ENCODE measurements at regions not wholly inside any gene's neighbourhood (a gene's known extent, or its start where the extent isn't known, plus 50 kb on each side); places are given as distances from the start of the nearest gene placed in this dataset.
A peak's percentile ranks its signal among the peaks of the same experiment; 100 is the strongest.
"Not testable (repeated sequence)": the region's sequence is repeated elsewhere in the genome, so short reads cannot be mapped to it uniquely, and the experiment has no call there.

GRCh38 chr14:95597784-95598211 is 62.9 kb downstream of the GLRX5 start:
- no peak for DNase-seq (ENCODE audit: low read depth in 2 of 2)

GRCh38 chr14:95601650-95602049 is 66.8 kb downstream of the GLRX5 start:
- DNase-seq (ENCODE audit: low read depth in 2 of 2), result no peak

GRCh38 chr14:95603415-95603814 is 68.6 kb downstream of the GLRX5 start:
- DNase-seq (ENCODE audit: low read depth in 2 of 2), result no peak

- no peak for DNase-seq (ENCODE audit: low read depth in 2 of 2)
These were observed 71.4 kb downstream of the GLRX5 start for GRCh38 chr14:95606266-95606665.

- DNase-seq (ENCODE audit: low read depth in 2 of 2), result no peak
These were observed 73.9 kb downstream of the GLRX5 start for GRCh38 chr14:95608637-95609235.

GRCh38 chr14:95609398-95609990 is 74.6 kb downstream of the GLRX5 start:
- DNase-seq (ENCODE audit: low read depth in 2 of 2), result no peak

- DNase-seq (ENCODE audit: low read depth in 2 of 2), result no peak
These were observed 74.8 kb upstream of the TCL1B start for GRCh38 chr14:95611293-95611880.

- DNase-seq (ENCODE audit: low read depth in 2 of 2), result no peak
These were observed 71.9 kb upstream of the TCL1B start for GRCh38 chr14:95614349-95614748.

GRCh38 chr14:95616745-95617144 is 69.5 kb upstream of the TCL1B start:
- DNase-seq (ENCODE audit: low read depth in 2 of 2), result no peak

- no peak for DNase-seq (ENCODE audit: low read depth in 2 of 2)
These were observed 66.3 kb upstream of the TCL1B start for GRCh38 chr14:95619785-95620417.

GRCh38 chr14:95620659-95621059 is 65.6 kb upstream of the TCL1B start:
- DNase-seq (ENCODE audit: low read depth in 2 of 2), result peak in 1 of 2 donors; percentile 1

- DNase-seq (ENCODE audit: low read depth in 2 of 2), result no peak
These were observed 63.0 kb upstream of the TCL1B start for GRCh38 chr14:95623195-95623594.

- DNase-seq (ENCODE audit: low read depth in 2 of 2), result not testable (repeated sequence)
These were observed 60.5 kb upstream of the TCL1B start for GRCh38 chr14:95625710-95626109.

GRCh38 chr14:95635051-95635450 is 51.2 kb upstream of the TCL1B start:
- DNase-seq (ENCODE audit: low read depth in 2 of 2), result no peak
